GM12872 (cell line): ENCODE measurements at regions not wholly inside any gene's neighbourhood (a gene's known extent, or its start where the extent isn't known, plus 50 kb on each side); places are given as distances from the start of the nearest gene placed in this dataset.

ENCODE experiments used
- CTCF ChIP-seq: IDR thresholded peaks from 3 replicates; pipeline ENCODE4 v1.5.1; 2011; ENCODE audit warnings: low read depth, mild to moderate bottlenecking, low read length, moderate library complexity; ENCODE audit not compliant: insufficient read depth

- no peak for TF ChIP-seq CTCF
Measured at GRCh38 chr1:4019606-4020331, 119.7 kb upstream of the C1orf174 start.

- no peak for TF ChIP-seq CTCF
Measured at GRCh38 chr1:4020449-4020848, 120.4 kb upstream of the C1orf174 start.

GRCh38 chr1:4021136-4021973 lies 121.3 kb upstream of the C1orf174 start:
- TF ChIP-seq CTCF: no peak

GRCh38 chr1:4021974-4022268 lies 121.8 kb upstream of the C1orf174 start:
- no peak for TF ChIP-seq CTCF

- TF ChIP-seq CTCF: no peak
Measured at GRCh38 chr1:4022715-4023114, 122.6 kb upstream of the C1orf174 start.

- no peak for TF ChIP-seq CTCF
Measured at GRCh38 chr1:4023678-4024077, 123.6 kb upstream of the C1orf174 start.

- TF ChIP-seq CTCF: no peak
Measured at GRCh38 chr1:4024811-4025210, 124.7 kb upstream of the C1orf174 start.
